Epithelial cell of prostate (primary cell): ENCODE measurements at regions not wholly inside any gene's neighbourhood (a gene's known extent, or its start where the extent isn't known, plus 50 kb on each side); places are given as distances from the start of the nearest gene placed in this dataset.
A peak's percentile ranks its signal among the peaks of the same experiment; 100 is the strongest.
"Not testable (repeated sequence)": the region's sequence is repeated elsewhere in the genome, so short reads cannot be mapped to it uniquely, and the experiment has no call there.

Experiments
- DNase-seq: peaks from one replicate; pipeline ENCODE4 v3.0.0-alpha.2; 2011; ENCODE audit warnings: low read depth, low spot score
- H3K27ac ChIP-seq: fragments of 450-650 bp; 2 replicates; pipeline ENCODE4 v1.5.1; 2017; ENCODE audit warnings: mild to moderate bottlenecking

- no peak overlapping the region for H3K27ac ChIP-seq
- no peak for DNase-seq
These were observed 59.1 kb upstream of the PTPN1 start for GRCh38 chr20:50450881-50451752.

GRCh38 chr20:50451792-50452425, 58.3 kb upstream of the PTPN1 start:
- not testable (repeated sequence) for DNase-seq, H3K27ac ChIP-seq

- DNase-seq: no peak
These were observed 56.5 kb upstream of the PTPN1 start for GRCh38 chr20:50453533-50454244.

DNA sequence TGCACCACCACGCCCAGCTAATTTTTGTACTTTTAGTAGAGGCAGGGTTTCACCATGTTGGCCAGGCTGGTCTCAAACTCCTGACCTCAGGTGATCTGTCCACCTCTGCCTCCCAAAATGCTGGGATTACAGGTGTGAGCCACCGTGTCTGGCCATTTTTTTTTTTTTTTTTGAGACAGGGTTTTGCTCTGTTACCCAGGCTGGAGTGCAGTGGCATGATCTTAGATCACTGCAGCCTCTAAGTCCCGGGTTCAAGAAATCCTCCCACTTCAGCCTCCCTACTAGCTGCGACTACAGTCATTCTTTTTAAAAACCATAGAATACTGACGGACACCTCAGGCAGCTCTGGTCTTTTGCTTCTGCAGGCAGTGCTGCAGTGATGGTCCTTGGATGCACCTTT, 54.9 kb upstream of the PTPN1 start:
- not testable (repeated sequence) for DNase-seq, H3K27ac ChIP-seq

More at GRCh38 chr20:50453533-50454244, 56.5 kb upstream of the PTPN1 start:
- no peak overlapping the region for H3K27ac ChIP-seq

DNA sequence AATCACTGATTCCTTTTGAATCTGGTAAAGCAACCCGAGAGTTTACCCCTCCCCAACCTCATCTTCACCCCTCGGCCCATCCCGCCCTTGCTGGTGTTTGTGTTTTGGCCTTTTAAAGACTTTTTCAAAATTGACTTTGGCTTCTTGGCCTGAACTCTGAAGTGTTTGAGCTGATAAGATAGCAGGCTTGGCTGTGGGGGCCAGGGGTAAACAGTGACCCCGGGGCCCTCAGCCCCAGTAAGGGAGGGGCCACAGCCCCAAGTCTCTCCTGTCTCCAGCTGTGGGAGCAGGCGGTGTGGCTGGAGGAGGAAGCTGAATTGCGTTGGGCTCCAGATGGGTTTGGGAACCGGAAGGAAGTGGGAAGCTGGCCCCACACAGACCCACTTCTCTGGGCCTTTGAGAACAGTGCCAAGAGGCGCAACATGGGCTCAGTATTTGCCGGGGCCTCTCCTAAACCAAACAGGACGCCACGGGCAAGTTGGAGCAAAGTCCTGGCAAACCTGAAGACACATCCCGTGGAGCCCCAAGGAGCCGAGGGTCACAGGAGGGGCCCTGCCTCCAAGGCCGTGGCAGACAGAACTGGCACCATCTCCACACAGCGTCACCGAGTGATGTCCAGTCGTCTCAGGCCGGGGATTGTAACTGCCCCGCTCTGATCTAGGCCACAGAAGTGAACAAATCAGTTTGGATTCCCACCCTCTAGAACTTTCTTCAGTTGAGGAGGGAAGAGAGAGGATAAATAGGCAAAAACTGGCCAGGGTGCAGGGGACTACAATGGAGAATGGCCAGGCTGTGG, 54.3 kb upstream of the PTPN1 start:
- H3K27ac ChIP-seq: peak overlapping the region; percentile 11
- DNase-seq: no peak

- no peak overlapping the region for H3K27ac ChIP-seq
- DNase-seq: no peak
These were observed 53.5 kb upstream of the PTPN1 start for GRCh38 chr20:50456452-50457324.

DNA sequence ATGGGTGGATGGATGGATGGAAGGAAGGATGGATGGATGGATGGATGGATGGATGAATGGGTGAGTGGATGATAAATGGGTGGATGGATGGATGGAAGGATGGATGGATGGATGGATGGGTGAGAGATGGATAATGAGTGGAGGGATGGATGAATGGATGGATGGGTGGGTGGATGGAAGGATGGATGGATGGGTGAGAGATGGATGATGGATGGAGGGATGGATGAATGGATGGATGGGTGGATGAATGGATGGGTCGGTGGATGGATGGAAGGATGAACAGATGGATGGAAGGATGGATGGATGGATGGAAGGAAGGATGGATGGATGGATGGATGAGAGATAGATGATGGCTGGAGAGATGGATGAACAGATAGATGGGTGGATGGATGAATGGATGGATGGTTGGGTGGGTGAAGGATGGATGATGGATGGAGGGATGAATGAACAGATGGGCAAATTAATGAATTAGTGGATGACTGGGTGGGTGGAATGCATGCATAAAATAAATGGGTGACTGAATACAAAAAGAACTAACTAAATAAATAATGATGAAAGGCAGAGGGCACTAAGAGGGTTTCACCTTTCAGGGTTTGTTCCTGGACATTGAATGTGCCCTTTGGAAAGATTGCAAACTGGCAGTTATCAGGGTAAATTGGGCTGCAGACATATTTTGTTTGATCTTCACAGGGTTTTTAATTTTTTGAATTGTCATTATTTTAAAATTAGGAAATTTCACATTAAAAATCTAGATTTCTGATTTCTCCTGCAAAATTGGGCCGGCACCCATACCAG, 50.9 kb upstream of the PTPN1 start:
- no peak overlapping the region for H3K27ac ChIP-seq
- no peak for DNase-seq

DNA sequence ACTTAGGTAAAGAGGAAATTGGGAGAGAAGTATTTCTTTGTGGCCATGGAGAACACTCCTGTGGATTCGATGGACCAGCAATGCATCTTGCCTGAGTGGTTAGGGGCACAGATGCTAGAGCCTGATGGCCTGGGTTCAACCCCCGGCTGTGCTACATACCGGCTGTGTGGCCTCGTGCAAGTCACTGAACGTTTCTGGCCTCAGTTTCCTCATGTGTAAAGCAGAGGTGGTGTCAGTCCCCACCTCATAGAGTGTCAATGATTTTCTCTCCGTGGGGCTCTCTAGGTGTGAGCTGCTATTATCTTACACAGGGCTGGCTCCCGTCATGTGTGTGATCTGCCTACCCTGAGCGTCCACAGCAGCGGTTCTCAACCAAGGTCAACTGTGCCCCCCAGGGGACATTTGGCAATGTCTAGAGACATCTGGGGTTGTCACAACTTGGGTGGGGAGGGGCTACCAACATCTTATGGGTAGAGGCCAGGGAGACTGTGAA, 50.0 kb upstream of the PTPN1 start:
- H3K27ac ChIP-seq: no peak overlapping the region
- DNase-seq: no peak
